IPS DF 6.9 (cell line): ENCODE measurements at regions not wholly inside any gene's neighbourhood (a gene's known extent, or its start where the extent isn't known, plus 50 kb on each side); places are given as distances from the start of the nearest gene placed in this dataset.

Experiments used
- DNase-seq: peaks from one replicate; pipeline ENCODE4 v3.0.0-alpha.2; 2013; ENCODE audit warnings: low read depth, low spot score
- H3K27ac ChIP-seq: one replicate; pipeline ENCODE4 v1.5.1; 2013; ENCODE audit warnings: low read length, control low read depth
- H3K27me3 ChIP-seq: 2 replicates; pipeline ENCODE4 v1.6.1; 2013; ENCODE audit warnings: mild to moderate bottlenecking, low read length; ENCODE audit not compliant: control insufficient read depth, insufficient read depth
- H3K36me3 ChIP-seq: 2 replicates; pipeline ENCODE4 v1.6.1; 2013; ENCODE audit warnings: low read length; ENCODE audit not compliant: control insufficient read depth, insufficient read depth
- H3K4me1 ChIP-seq: 2 replicates; pipeline ENCODE4 v1.6.1; 2013; ENCODE audit warnings: low read length; ENCODE audit not compliant: control insufficient read depth, insufficient read depth
- H3K4me3 ChIP-seq: 2 replicates; pipeline ENCODE4 v1.5.1; 2013; ENCODE audit warnings: mild to moderate bottlenecking, low read length
- H3K9me3 ChIP-seq: 2 replicates; pipeline ENCODE4 v1.6.1; 2013; ENCODE audit warnings: low read length, inconsistent platforms; ENCODE audit not compliant: control insufficient read depth, insufficient read depth
- WGBS: extraction: QIAGEN DNeasy Blood & Tissue Kit; methylation state at CpG from one replicate; pipeline ENCODE4 v1.1.7; 2013; ENCODE audit warnings: mixed read lengths, missing lambda C conversion rate; ENCODE audit not compliant: insufficient read length, insufficient coverage; 5-methylcytosine and 5-hydroxymethylcytosine counted together

GRCh38 chr11:70611821-70612220, 213.5 kb downstream of the CTTN start:
- Histone ChIP-seq H3K36me3 (no peaks in the 10 kb centered on the region), H3K4me1 (peaks cover 6% of the 10 kb centered on the region), H3K27ac (no peak overlapping the region), H3K4me3 (no peak overlapping the region), H3K27me3 (no peaks in the 10 kb centered on the region), H3K9me3 (no peaks in the 10 kb centered on the region)
- DNase-seq, result no peak
- WGBS, result no CpG with 5 or more reads among the region's 14 CpGs

- H3K27me3 ChIP-seq, result no peaks in the 10 kb centered on the region
- no CpG with 5 or more reads among the region's 24 CpGs for WGBS
- no peak for DNase-seq
- H3K4me1 ChIP-seq, result peaks cover 6% of the 10 kb centered on the region
- H3K4me3 ChIP-seq, result no peak overlapping the region
- H3K36me3 ChIP-seq, result no peaks in the 10 kb centered on the region
- H3K9me3 ChIP-seq, result no peaks in the 10 kb centered on the region
- H3K27ac ChIP-seq, result no peak overlapping the region
Measured at GRCh38 chr11:70612459-70613141, 214.3 kb downstream of the CTTN start.

- peaks cover 6% of the 10 kb centered on the region for H3K4me1 ChIP-seq
- no CpG with 5 or more reads among the region's 7 CpGs for WGBS
- no peak overlapping the region for H3K4me3 ChIP-seq
- no peak overlapping the region for H3K27ac ChIP-seq
- no peaks in the 10 kb centered on the region for H3K9me3 ChIP-seq
- DNase-seq, result no peak
- H3K36me3 ChIP-seq, result no peaks in the 10 kb centered on the region
- H3K27me3 ChIP-seq, result no peaks in the 10 kb centered on the region
Measured at GRCh38 chr11:70614034-70614681, 215.8 kb downstream of the CTTN start.

GRCh38 chr11:70615036-70615875, 216.9 kb downstream of the CTTN start:
- H3K27me3 ChIP-seq, result no peaks in the 10 kb centered on the region
- H3K36me3 ChIP-seq, result no peaks in the 10 kb centered on the region
- no peak overlapping the region for H3K4me3 ChIP-seq
- H3K9me3 ChIP-seq, result no peaks in the 10 kb centered on the region
- no peak for DNase-seq
- WGBS, result no CpG with 5 or more reads among the region's 18 CpGs
- peaks cover 6% of the 10 kb centered on the region for H3K4me1 ChIP-seq
- H3K27ac ChIP-seq, result no peak overlapping the region

GRCh38 chr11:70616317-70616716, 218.0 kb downstream of the CTTN start:
- H3K36me3 ChIP-seq, result no peaks in the 10 kb centered on the region
- WGBS, result no CpG with 5 or more reads among the region's 7 CpGs
- H3K4me3 ChIP-seq, result no peak overlapping the region
- no peak overlapping the region for H3K27ac ChIP-seq
- peaks cover 5% of the 10 kb centered on the region for H3K4me1 ChIP-seq
- no peaks in the 10 kb centered on the region for H3K9me3 ChIP-seq
- H3K27me3 ChIP-seq, result no peaks in the 10 kb centered on the region
- DNase-seq, result no peak

GRCh38 chr11:70616938-70617654, 218.8 kb downstream of the CTTN start:
- no CpG with 5 or more reads among the region's 12 CpGs for WGBS
- no peaks in the 10 kb centered on the region for H3K9me3 ChIP-seq
- H3K4me3 ChIP-seq, result no peak overlapping the region
- H3K27me3 ChIP-seq, result no peaks in the 10 kb centered on the region
- no peak for DNase-seq
- H3K27ac ChIP-seq, result no peak overlapping the region
- no peaks in the 10 kb centered on the region for H3K36me3 ChIP-seq
- peaks cover 1% of the 10 kb centered on the region for H3K4me1 ChIP-seq

GRCh38 chr11:70618431-70619101, 220.2 kb downstream of the CTTN start:
- Histone ChIP-seq H3K36me3 (no peaks in the 10 kb centered on the region), H3K9me3 (no peaks in the 10 kb centered on the region), H3K27ac (no peak overlapping the region), H3K27me3 (no peaks in the 10 kb centered on the region), H3K4me1 (no peaks in the 10 kb centered on the region; the same call in 1 of the 2 replicates), H3K4me3 (no peak overlapping the region)
- no peak for DNase-seq
- WGBS, result no CpG with 5 or more reads among the region's 22 CpGs

GRCh38 chr11:70619591-70619990, 221.3 kb downstream of the CTTN start:
- H3K4me1 ChIP-seq, result no peaks in the 10 kb centered on the region; the same call in 1 of the 2 replicates
- H3K36me3 ChIP-seq, result no peaks in the 10 kb centered on the region
- no peak overlapping the region for H3K27ac ChIP-seq
- WGBS, result no CpG with 5 or more reads among the region's 7 CpGs
- H3K9me3 ChIP-seq, result no peaks in the 10 kb centered on the region
- no peaks in the 10 kb centered on the region for H3K27me3 ChIP-seq
- no peak overlapping the region for H3K4me3 ChIP-seq
- no peak for DNase-seq

GRCh38 chr11:70620510-70621184, 222.3 kb downstream of the CTTN start:
- no peak overlapping the region for H3K27ac ChIP-seq
- WGBS, result no CpG with 5 or more reads among the region's 12 CpGs
- DNase-seq, result no peak
- no peaks in the 10 kb centered on the region for H3K27me3 ChIP-seq
- no peak overlapping the region for H3K4me3 ChIP-seq
- H3K36me3 ChIP-seq, result no peaks in the 10 kb centered on the region
- H3K4me1 ChIP-seq, result no peaks in the 10 kb centered on the region; the same call in 1 of the 2 replicates
- no peaks in the 10 kb centered on the region for H3K9me3 ChIP-seq
